ENCODE measurements at regions not wholly inside any gene's neighbourhood (a gene's known extent, or its start where the extent isn't known, plus 50 kb on each side); places are given as distances from the start of the nearest gene placed in this dataset.

DNA sequence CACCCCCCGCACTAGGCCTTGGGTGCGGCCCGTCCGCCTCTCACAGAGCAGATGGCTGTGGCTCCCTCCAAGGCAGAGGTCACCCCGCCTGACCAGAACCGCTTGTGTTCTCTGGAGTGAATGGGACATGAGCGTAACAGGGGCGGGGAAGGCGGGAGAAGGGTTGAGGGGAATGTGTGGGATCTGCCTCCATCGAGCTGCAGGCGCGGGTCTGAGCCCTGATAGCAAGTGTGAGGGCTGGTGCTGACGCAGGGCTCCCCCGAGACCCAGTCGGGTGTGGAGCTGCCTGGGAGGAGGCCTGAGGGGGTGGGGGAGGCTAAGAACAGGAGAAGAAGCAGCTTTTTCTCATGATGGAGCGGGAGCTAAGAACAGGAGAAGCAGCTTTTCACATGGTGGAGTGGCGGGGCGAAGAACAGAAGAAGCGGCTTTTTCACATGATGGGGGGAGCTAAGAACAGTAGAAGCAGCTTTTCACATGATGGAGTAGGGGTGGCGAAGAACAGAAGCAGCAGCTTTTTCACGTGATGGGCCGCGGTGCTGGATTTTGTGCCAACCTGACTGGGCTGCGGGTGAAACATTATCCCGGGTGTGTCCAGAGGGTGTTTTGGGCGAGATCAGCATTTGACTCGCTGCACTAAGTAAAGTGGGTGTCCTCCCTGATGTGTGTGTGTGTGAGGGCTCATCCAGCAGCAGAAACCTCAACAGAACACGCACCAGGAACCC, 169.3 kb downstream of the TTLL2 start:
- no peaks in the 10 kb centered on the region for H3K27me3 ChIP-seq
- TF ChIP-seq CTCF (IDR thresholded peaks at IDR 0.05): no peak
- intact Hi-C loops (cut with DNase I; ENCODE audit: low total_unique reads): no loop called here
- DNase-seq: peak in 1 of 2 donors; percentile 59
- H3K9me3 ChIP-seq: no peaks in the 10 kb centered on the region
- H3K4me1 ChIP-seq: peaks cover 0 to 24% (median 4%) of the 10 kb centered on the region in 4 donors
- no peaks in the 10 kb centered on the region for H3K36me3 ChIP-seq
- no peak overlapping the region for H3K27ac ChIP-seq
- H3K4me3 ChIP-seq: no peak overlapping the region

DNA sequence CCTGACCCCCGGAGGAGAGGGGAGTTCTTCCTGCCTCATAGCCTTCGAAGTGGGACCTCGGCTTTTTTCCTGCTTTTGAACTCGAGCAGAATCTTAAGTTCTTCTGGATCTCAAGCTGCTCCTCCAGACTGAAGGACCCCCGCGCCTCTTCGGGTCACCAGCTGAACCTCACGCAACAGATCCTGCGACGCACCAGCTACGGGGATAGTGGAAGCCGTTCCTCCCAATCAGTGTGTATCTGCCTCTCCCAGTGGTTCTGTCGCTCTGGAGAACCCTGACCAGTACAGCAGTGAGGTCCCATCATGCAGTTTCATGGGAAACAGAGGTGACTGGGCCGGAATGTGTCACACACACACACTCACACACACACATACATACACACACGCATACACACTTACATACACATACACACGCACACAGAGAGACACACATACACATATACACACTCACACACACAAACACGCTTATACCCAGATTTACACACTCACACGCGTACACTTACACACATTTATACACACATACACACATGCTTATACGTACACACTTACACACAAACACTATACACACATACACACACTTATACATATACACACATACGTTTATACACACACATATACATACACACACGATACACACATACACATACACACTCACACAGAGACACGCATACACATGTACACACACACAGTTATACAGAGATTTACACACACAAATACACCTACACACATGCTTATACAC, 170.0 kb downstream of the TTLL2 start:
- no peak for TF ChIP-seq CTCF (IDR thresholded peaks at IDR 0.05)
- Histone ChIP-seq H3K9me3 (no peaks in the 10 kb centered on the region), H3K27ac (no peak overlapping the region), H3K27me3 (no peaks in the 10 kb centered on the region), H3K4me1 (peaks cover 0 to 24% (median 4%) of the 10 kb centered on the region in 4 donors), H3K4me3 (no peak overlapping the region), H3K36me3 (no peaks in the 10 kb centered on the region)
- peak in 1 of 2 donors; percentile 58 for DNase-seq
- intact Hi-C loops (cut with DNase I; ENCODE audit: low total_unique reads): no loop called here

- Histone ChIP-seq H3K27me3 (no peaks in the 10 kb centered on the region), H3K9me3 (no peaks in the 10 kb centered on the region), H3K27ac (no peak overlapping the region), H3K36me3 (no peaks in the 10 kb centered on the region), H3K4me3 (no peak overlapping the region), H3K4me1 (peaks cover 0 to 24% (median 4%) of the 10 kb centered on the region in 4 donors)
- TF ChIP-seq CTCF (IDR thresholded peaks at IDR 0.05): no peak
- peak in 1 of 2 donors; percentile 45 for DNase-seq
- intact Hi-C loops (cut with DNase I; ENCODE audit: low total_unique reads): no loop called here
Measured at GRCh38 chr6:167495506-167496401, 170.9 kb downstream of the TTLL2 start.

DNA sequence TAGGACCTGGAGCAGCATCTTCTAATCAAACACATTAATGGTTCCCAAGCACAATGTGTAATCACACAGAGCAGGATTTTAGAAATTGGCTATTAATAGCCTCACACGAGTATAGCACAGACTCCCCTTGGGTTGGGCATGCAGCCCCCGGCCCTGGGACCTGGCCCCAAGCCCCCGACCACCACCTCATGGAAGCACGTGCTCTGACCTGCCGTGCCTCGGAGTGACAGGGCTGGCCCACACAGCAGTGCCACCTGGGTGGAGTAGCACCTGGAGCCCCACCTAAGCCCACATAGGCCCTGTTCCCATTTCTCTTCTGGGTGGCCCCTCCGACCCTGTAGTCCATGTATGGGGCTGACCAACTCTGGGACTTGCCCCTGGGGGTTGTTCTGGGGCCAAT, 171.8 kb downstream of the TTLL2 start:
- DNase-seq: no peak
- no peak for TF ChIP-seq CTCF (IDR thresholded peaks at IDR 0.05)
- Histone ChIP-seq H3K4me3 (no peak overlapping the region), H3K36me3 (no peaks in the 10 kb centered on the region), H3K27ac (no peak overlapping the region), H3K4me1 (peaks cover 0 to 24% (median 4%) of the 10 kb centered on the region in 4 donors), H3K27me3 (no peaks in the 10 kb centered on the region), H3K9me3 (no peaks in the 10 kb centered on the region)
- intact Hi-C loops (cut with DNase I; ENCODE audit: low total_unique reads): no loop called here

DNA sequence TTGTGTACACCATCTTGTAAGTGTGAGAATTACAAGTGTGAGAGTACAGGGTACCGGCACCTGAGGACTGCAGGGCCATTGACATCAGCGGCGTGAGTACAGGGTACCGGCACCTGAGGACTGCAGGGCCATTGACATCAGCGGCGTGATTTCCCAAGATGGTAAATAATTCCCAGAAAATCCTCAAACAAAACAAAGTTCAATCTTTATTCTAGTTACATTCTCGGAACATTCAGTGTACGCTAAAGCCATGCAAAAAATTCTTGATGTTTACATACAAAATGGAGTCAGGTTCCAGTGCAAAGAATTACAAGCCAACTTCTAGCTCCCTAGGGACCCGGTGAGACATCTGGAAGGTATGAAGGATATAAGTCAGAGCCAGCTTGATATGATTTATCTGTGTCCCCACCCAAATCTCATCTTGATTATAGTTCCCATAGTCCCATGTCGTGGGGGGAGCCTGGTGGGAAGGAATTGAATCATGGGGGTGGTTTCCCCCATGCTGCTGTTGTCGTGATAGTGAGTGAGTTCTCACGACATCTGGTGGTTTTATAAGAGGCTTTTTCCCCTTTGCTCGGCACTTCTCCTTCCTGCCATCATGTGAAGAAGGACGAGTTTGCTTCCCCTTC, 172.7 kb downstream of the TTLL2 start:
- intact Hi-C loops (cut with DNase I; ENCODE audit: low total_unique reads): no loop called here
- Histone ChIP-seq H3K27me3 (no peaks in the 10 kb centered on the region), H3K27ac (no peak overlapping the region), H3K9me3 (no peaks in the 10 kb centered on the region), H3K4me1 (peaks cover 0 to 24% (median 4%) of the 10 kb centered on the region in 4 donors), H3K4me3 (no peak overlapping the region), H3K36me3 (no peaks in the 10 kb centered on the region)
- peak in 1 of 2 donors; percentile 3 for DNase-seq
- no peak for TF ChIP-seq CTCF (IDR thresholded peaks at IDR 0.05)
